Esophagus muscularis mucosa (tissue), 3 donors: ENCODE measurements at regions not wholly inside any gene's neighbourhood (a gene's known extent, or its start where the extent isn't known, plus 50 kb on each side); places are given as distances from the start of the nearest gene placed in this dataset.
"Not testable (repeated sequence)": the region's sequence is repeated elsewhere in the genome, so short reads cannot be mapped to it uniquely, and the experiment has no call there.

Experiments used
- POLR2A ChIP-seq: fragments of 450-650 bp; IDR thresholded peaks from one replicate; pipeline ENCODE4 v1.6.1; 2017; ENCODE audit warnings: antibody characterized with exemption, moderate library complexity, mild to moderate bottlenecking, low read depth
- POLR2AphosphoS5 ChIP-seq, 2 donors: sonication (generic); formaldehyde crosslinking; IDR thresholded peaks; one replicate each; pipeline ENCODE4 v1.6.1; 2017; ENCODE audit warnings: antibody characterized with exemption in 2 of 2
- TF ChIP-seq, protein P1 (sequence below), 3 experiments: fragments of 200-600 bp in 2 of 3; fragments of 450-650 bp in 1 of 3; sonication (generic) in 2 of 3; IDR thresholded peaks; one replicate each; pipeline ENCODE4 v1.5.1; 2017 to 2019; ENCODE audit warnings: antibody characterized with exemption in 3 of 3, mild to moderate bottlenecking in 2 of 3, moderate library complexity in 1 of 3

GRCh38 chr22:25500671-25501070 lies 63.8 kb upstream of the GRK3 start:
- not testable (repeated sequence) for TF ChIP-seq POLR2A; POLR2AphosphoS5 (IDR thresholded peaks at IDR 0.05)
- TF ChIP-seq, protein P1, sequence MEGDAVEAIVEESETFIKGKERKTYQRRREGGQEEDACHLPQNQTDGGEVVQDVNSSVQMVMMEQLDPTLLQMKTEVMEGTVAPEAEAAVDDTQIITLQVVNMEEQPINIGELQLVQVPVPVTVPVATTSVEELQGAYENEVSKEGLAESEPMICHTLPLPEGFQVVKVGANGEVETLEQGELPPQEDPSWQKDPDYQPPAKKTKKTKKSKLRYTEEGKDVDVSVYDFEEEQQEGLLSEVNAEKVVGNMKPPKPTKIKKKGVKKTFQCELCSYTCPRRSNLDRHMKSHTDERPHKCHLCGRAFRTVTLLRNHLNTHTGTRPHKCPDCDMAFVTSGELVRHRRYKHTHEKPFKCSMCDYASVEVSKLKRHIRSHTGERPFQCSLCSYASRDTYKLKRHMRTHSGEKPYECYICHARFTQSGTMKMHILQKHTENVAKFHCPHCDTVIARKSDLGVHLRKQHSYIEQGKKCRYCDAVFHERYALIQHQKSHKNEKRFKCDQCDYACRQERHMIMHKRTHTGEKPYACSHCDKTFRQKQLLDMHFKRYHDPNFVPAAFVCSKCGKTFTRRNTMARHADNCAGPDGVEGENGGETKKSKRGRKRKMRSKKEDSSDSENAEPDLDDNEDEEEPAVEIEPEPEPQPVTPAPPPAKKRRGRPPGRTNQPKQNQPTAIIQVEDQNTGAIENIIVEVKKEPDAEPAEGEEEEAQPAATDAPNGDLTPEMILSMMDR (IDR thresholded peaks at IDR 0.05) = not testable (repeated sequence)
